OCI-LY3 (cell line): ENCODE measurements at regions not wholly inside any gene's neighbourhood (a gene's known extent, or its start where the extent isn't known, plus 50 kb on each side); places are given as distances from the start of the nearest gene placed in this dataset.

Source experiments
- H2AFZ ChIP-seq: fragments of 200-600, 300-600 bp; shearing (Covaris generic); 2 replicates; pipeline ENCODE4 v1.6.0; 2014; ENCODE audit warnings: antibody characterized with exemption, low read depth, low read length
- H3K27ac ChIP-seq: fragments of 200-600, 300-600 bp; sonication (generic); 2 replicates; pipeline ENCODE4 v1.5.1; 2014; ENCODE audit warnings: mild to moderate bottlenecking, low read length, moderate library complexity, mixed read lengths
- H3K27me3 ChIP-seq: fragments of 200-600, 300-600 bp; sonication (generic); 2 replicates; pipeline ENCODE4 v1.6.1; 2014; ENCODE audit warnings: low read depth, low read length, mixed read lengths
- H3K36me3 ChIP-seq: fragments of 200-600, 300-600 bp; sonication (generic); replicated peaks from 2 replicates; pipeline ENCODE3; 2014; ENCODE audit warnings: low read depth, low read length, mixed read lengths
- H3K4me1 ChIP-seq: fragments of 300-600, 200-600 bp; sonication (generic); 2 replicates; pipeline ENCODE4 v1.6.1; 2014; ENCODE audit warnings: low read length, mixed read lengths
- H3K4me2 ChIP-seq: fragments of 200-600, 300-600 bp; sonication (generic); 2 replicates; pipeline ENCODE4 v1.6.1; 2014; ENCODE audit warnings: low read length, mixed read lengths
- H3K4me3 ChIP-seq: fragments of 300-600, 200-600 bp; sonication (generic); 2 replicates; pipeline ENCODE4 v1.5.1; 2014; ENCODE audit warnings: antibody characterized with exemption, mild to moderate bottlenecking, low read length, moderate library complexity
- H3K79me2 ChIP-seq: fragments of 300-600, 200-600 bp; shearing (Covaris generic); 2 replicates; pipeline ENCODE4 v1.6.1; 2014; ENCODE audit warnings: mild to moderate bottlenecking, low read length, mixed read lengths
- H3K9ac ChIP-seq: fragments of 300-600, 200-600 bp; shearing (Covaris generic); 2 replicates; pipeline ENCODE4 v1.6.0; 2014; ENCODE audit warnings: mild to moderate bottlenecking, low read length, moderate library complexity
- H3K9me3 ChIP-seq: fragments of 200-600, 300-600 bp; shearing (Covaris generic); 2 replicates; pipeline ENCODE4 v1.6.1; 2014; ENCODE audit warnings: low read length, mixed read lengths; ENCODE audit not compliant: insufficient read depth
- H4K20me1 ChIP-seq: fragments of 200-600, 300-600 bp; sonication (generic); 2 replicates; pipeline ENCODE4 v1.6.1; 2016; ENCODE audit warnings: low read length, mixed read lengths; ENCODE audit not compliant: insufficient read depth
- CTCF ChIP-seq: fragments of 200-600, 300-600 bp; sonication (generic); IDR thresholded peaks from 2 replicates; pipeline ENCODE4 v1.5.1; 2014; ENCODE audit warnings: antibody characterized with exemption, low read length, low read depth
- EZH2phosphoT487 ChIP-seq: fragments of 200-600 bp; shearing (Covaris generic); IDR thresholded peaks from 2 replicates; pipeline ENCODE4 v1.6.1; 2018; ENCODE audit warnings: antibody characterized with exemption, mixed run types, low read depth

- TF ChIP-seq CTCF: no peak
- TF ChIP-seq EZH2phosphoT487: no peak
- H4K20me1 ChIP-seq: no peaks in the 10 kb centered on the region
- H3K79me2 ChIP-seq: no peaks in the 10 kb centered on the region
- H3K9ac ChIP-seq: no peak overlapping the region
- H3K27me3 ChIP-seq: no peaks in the 10 kb centered on the region
- H3K4me1 ChIP-seq: no peaks in the 10 kb centered on the region
- H3K27ac ChIP-seq: no peak overlapping the region
- H2AFZ ChIP-seq: no peak overlapping the region
- H3K4me2 ChIP-seq: no peak overlapping the region
- H3K4me3 ChIP-seq: no peak overlapping the region
- no peaks in the 10 kb centered on the region for H3K36me3 ChIP-seq
- no peaks in the 10 kb centered on the region for H3K9me3 ChIP-seq
Measured at GRCh38 chr12:16870845-16871244, 264.9 kb upstream of the LMO3 start.

GRCh38 chr12:16863742-16864141, 257.8 kb upstream of the LMO3 start:
- Histone ChIP-seq H3K4me3 (no peak overlapping the region), H2AFZ (no peak overlapping the region), H3K27ac (no peak overlapping the region), H3K9ac (no peak overlapping the region), H3K79me2 (no peaks in the 10 kb centered on the region), H3K9me3 (no peaks in the 10 kb centered on the region), H3K36me3 (no peaks in the 10 kb centered on the region), H4K20me1 (no peaks in the 10 kb centered on the region), H3K27me3 (no peaks in the 10 kb centered on the region), H3K4me1 (no peaks in the 10 kb centered on the region), H3K4me2 (no peak overlapping the region)
- TF ChIP-seq EZH2phosphoT487 (no peak), CTCF (no peak)

GRCh38 chr12:16857456-16857923, 251.5 kb upstream of the LMO3 start:
- Histone ChIP-seq H3K4me2 (peak overlapping the region; percentile 49), H3K79me2 (no peaks in the 10 kb centered on the region), H3K9me3 (no peaks in the 10 kb centered on the region), H4K20me1 (no peaks in the 10 kb centered on the region), H3K27ac (peak overlapping the region; percentile 56), H3K36me3 (no peaks in the 10 kb centered on the region), H3K4me1 (peaks cover 19% of the 10 kb centered on the region), H3K9ac (peak overlapping the region; percentile 31; the same call in 1 of the 2 replicates), H3K4me3 (peak overlapping the region; percentile 32; the same call in 1 of the 2 replicates), H3K27me3 (no peaks in the 10 kb centered on the region), H2AFZ (no peak overlapping the region; the same call in 1 of the 2 replicates)
- TF ChIP-seq CTCF (no peak), EZH2phosphoT487 (no peak)

GRCh38 chr12:16854465-16854864, 248.5 kb upstream of the LMO3 start:
- Histone ChIP-seq H3K27ac (no peak overlapping the region), H3K4me3 (no peak overlapping the region), H3K4me1 (peaks cover 19% of the 10 kb centered on the region), H3K9me3 (no peaks in the 10 kb centered on the region), H3K27me3 (no peaks in the 10 kb centered on the region), H3K4me2 (no peak overlapping the region), H3K79me2 (no peaks in the 10 kb centered on the region), H3K9ac (no peak overlapping the region), H2AFZ (no peak overlapping the region), H4K20me1 (no peaks in the 10 kb centered on the region), H3K36me3 (no peaks in the 10 kb centered on the region)
- TF ChIP-seq EZH2phosphoT487: no peak
- TF ChIP-seq CTCF: no peak
